ENCODE measurements at regions not wholly inside any gene's neighbourhood (a gene's known extent, or its start where the extent isn't known, plus 50 kb on each side); places are given as distances from the start of the nearest gene placed in this dataset.

- TF ChIP-seq CTCF (IDR thresholded peaks at IDR 0.05; ENCODE audit: extremely low read depth in 1 of 2, insufficient read depth in 1 of 2, low read depth in 1 of 2, low read length in 2 of 2) (no peak), JUN (IDR thresholded peaks at IDR 0.05; ENCODE audit: borderline replicate concordance, insufficient read depth, insufficient read length, low read depth) (no peak), EZH2 (IDR thresholded peaks at IDR 0.05; ENCODE audit: borderline replicate concordance, low read depth, low read length, severe bottlenecking) (no peak), MYC (IDR thresholded peaks at IDR 0.05; ENCODE audit: low read depth, low read length) (no peak)
These were observed 142.7 kb downstream of the ALX1 start for GRCh38 chr12:85422762-85423161.
